GM23338 (cell line): ENCODE measurements at regions not wholly inside any gene's neighbourhood (a gene's known extent, or its start where the extent isn't known, plus 50 kb on each side); places are given as distances from the start of the nearest gene placed in this dataset.

Experiments used
- CREB1 ChIP-seq: fragments of 250-450 bp; sonication (Bioruptor Pico); IDR thresholded peaks from 2 replicates; pipeline ENCODE4 v1.5.0; 2020; ENCODE audit warnings: low read depth, mild to moderate bottlenecking, moderate library complexity
- EZH2 ChIP-seq: fragments of 200-600 bp; sonication (generic); IDR thresholded peaks from one replicate; pipeline ENCODE4 v1.8.0; 2017; ENCODE audit warnings: antibody characterized with exemption, mild to moderate bottlenecking, low read depth; ENCODE audit not compliant: unreplicated experiment
- EZH2phosphoT487 ChIP-seq: fragments of 200-600 bp; sonication (generic); IDR thresholded peaks from one replicate; pipeline ENCODE4 v1.8.1; 2018; ENCODE audit warnings: antibody characterized with exemption; ENCODE audit not compliant: unreplicated experiment
- ZNF331 ChIP-seq: fragments of 250-450 bp; sonication (Bioruptor Pico); IDR thresholded peaks from 2 replicates; pipeline ENCODE4 v1.5.0; 2020; ENCODE audit warnings: low read depth, mild to moderate bottlenecking, moderate library complexity
- TF ChIP-seq, protein P1 (sequence below), 2 experiments: fragments of 200-600 bp in 1 of 2; sonication (generic) in 1 of 2; conservative IDR thresholded peaks; 2 replicates each; pipeline versions ENCODE4 v1.5.1 to v1.6.1; 2016 to 2017; ENCODE audit warnings: antibody characterized with exemption in 2 of 2, low read depth in 2 of 2, mild to moderate bottlenecking in 2 of 2, moderate library complexity in 1 of 2

DNA sequence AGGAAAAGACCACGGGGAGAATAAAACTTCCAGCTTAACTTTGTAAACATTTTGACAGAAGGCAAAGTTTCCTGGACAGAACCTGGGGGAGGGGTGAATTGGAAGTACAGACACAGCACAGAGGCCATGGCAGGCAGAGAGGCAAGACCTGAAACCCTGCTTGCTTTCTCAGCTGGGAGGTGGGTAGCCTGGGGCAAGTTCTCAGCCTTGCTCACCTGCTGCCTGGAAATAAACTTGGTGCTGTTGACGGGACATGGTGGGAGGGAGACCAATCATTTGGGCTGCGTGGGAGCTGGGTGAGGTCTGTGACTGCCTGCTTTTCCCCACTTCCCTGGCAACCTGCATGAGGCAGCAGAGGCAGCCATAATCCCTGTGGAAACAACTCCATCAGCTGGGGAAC lies 221.3 kb downstream of the MOXD1 start:
- TF ChIP-seq, protein P1, sequence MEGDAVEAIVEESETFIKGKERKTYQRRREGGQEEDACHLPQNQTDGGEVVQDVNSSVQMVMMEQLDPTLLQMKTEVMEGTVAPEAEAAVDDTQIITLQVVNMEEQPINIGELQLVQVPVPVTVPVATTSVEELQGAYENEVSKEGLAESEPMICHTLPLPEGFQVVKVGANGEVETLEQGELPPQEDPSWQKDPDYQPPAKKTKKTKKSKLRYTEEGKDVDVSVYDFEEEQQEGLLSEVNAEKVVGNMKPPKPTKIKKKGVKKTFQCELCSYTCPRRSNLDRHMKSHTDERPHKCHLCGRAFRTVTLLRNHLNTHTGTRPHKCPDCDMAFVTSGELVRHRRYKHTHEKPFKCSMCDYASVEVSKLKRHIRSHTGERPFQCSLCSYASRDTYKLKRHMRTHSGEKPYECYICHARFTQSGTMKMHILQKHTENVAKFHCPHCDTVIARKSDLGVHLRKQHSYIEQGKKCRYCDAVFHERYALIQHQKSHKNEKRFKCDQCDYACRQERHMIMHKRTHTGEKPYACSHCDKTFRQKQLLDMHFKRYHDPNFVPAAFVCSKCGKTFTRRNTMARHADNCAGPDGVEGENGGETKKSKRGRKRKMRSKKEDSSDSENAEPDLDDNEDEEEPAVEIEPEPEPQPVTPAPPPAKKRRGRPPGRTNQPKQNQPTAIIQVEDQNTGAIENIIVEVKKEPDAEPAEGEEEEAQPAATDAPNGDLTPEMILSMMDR (conservative IDR thresholded peaks at IDR 0.05; ENCODE audit: low read depth in 2 of 2): no peak
- TF ChIP-seq CREB1 (CRISPR knock-in tag) (no peak), EZH2 (no peak), EZH2phosphoT487 (no peak), ZNF331 (no peak)
